IMR-90 (cell line): ENCODE measurements at regions not wholly inside any gene's neighbourhood (a gene's known extent, or its start where the extent isn't known, plus 50 kb on each side); places are given as distances from the start of the nearest gene placed in this dataset.

ENCODE experiments used
- ATAC-seq: fragments of 200-7000 bp; cut with Tn5 transposase; 2 replicates; pipeline ENCODE4 v1.9.1; 2020; ENCODE audit warnings: low read depth, mild to moderate bottlenecking, moderate library complexity
- BruUV-seq: library from RNA; stranded (reverse); fragments of 400-500 nt; replicated peaks from 2 replicates; lab custom pipeline; 2021; lab: Mats Ljungman, UMichigan
- CTCF ChIA-PET: fragments of 300-600 bp; formaldehyde crosslinking; extraction: SDS; loops from one replicate; lab custom pipeline; 2021; ENCODE audit warnings: antibody characterized with exemption; lab: Yijun Ruan, JAX
- POLR2A ChIA-PET: fragments of 300-600 bp; sonication (Branson Sonifier 250); formaldehyde crosslinking; loops from one replicate; lab custom pipeline; 2022; ENCODE audit warnings: antibody characterized with exemption; ENCODE audit not compliant: unreplicated experiment; lab: Charles Lee
- DNase-seq: peaks from one replicate; pipeline ENCODE4 v3.0.0; 2013
- H2AFZ ChIP-seq: replicated peaks from 2 replicates; pipeline ENCODE3; 2013; ENCODE audit warnings: low read length, mild to moderate bottlenecking; ENCODE audit not compliant: poor library complexity
- H2AK5ac ChIP-seq: 2 replicates; pipeline ENCODE4 v1.6.1; 2013; ENCODE audit warnings: low read depth, low read length, inconsistent platforms
- H2AK9ac ChIP-seq: replicated peaks from 2 replicates; pipeline ENCODE3; 2013; ENCODE audit warnings: mild to moderate bottlenecking, low read depth, low read length, moderate library complexity; ENCODE audit not compliant: poor library complexity
- H2BK120ac ChIP-seq: 2 replicates; pipeline ENCODE4 v1.6.1; 2013; ENCODE audit warnings: low read depth, low read length, inconsistent platforms
- H2BK15ac ChIP-seq: 3 replicates; pipeline ENCODE4 v1.6.1; 2013; ENCODE audit warnings: low read depth, low read length, inconsistent platforms
- H2BK20ac ChIP-seq: 2 replicates; pipeline ENCODE4 v1.6.1; 2013; ENCODE audit warnings: low read depth, mild to moderate bottlenecking, inconsistent platforms, low read length, moderate library complexity
- H2BK5ac ChIP-seq: 2 replicates; pipeline ENCODE4 v1.6.1; 2013; ENCODE audit warnings: mild to moderate bottlenecking, low read depth, low read length, inconsistent platforms; ENCODE audit not compliant: poor library complexity, severe bottlenecking
- H3K14ac ChIP-seq: replicated peaks from 2 replicates; pipeline ENCODE4 v1.6.1; 2013; ENCODE audit warnings: low read depth, low read length, inconsistent platforms
- H3K18ac ChIP-seq: 2 replicates; pipeline ENCODE4 v1.6.1; 2013; ENCODE audit warnings: low read depth, low read length, control low read depth
- H3K23ac ChIP-seq: 2 replicates; pipeline ENCODE4 v1.6.1; 2013; ENCODE audit warnings: low read depth, low read length, inconsistent platforms
- H3K27ac ChIP-seq: 2 replicates; pipeline ENCODE4 v1.5.1; 2013; ENCODE audit warnings: mild to moderate bottlenecking, control low read depth, low read length; ENCODE audit not compliant: insufficient read depth
- H3K27me3 ChIP-seq: 2 replicates; pipeline ENCODE4 v1.6.1; 2013; ENCODE audit warnings: low read length; ENCODE audit not compliant: control insufficient read depth, insufficient read depth
- H3K36me3 ChIP-seq: 2 replicates; pipeline ENCODE4 v1.6.1; 2013; ENCODE audit warnings: low read length, mixed read lengths; ENCODE audit not compliant: control insufficient read depth, insufficient read depth
- H3K4ac ChIP-seq: 2 replicates; pipeline ENCODE4 v1.6.1; 2013; ENCODE audit warnings: low read depth, low read length, inconsistent platforms
- H3K4me1 ChIP-seq: 2 replicates; pipeline ENCODE4 v1.6.1; 2013; ENCODE audit warnings: low read length, mixed read lengths; ENCODE audit not compliant: control insufficient read depth, insufficient read depth
- H3K4me2 ChIP-seq: 2 replicates; pipeline ENCODE4 v1.6.1; 2013; ENCODE audit warnings: low read depth, mild to moderate bottlenecking, control low read depth, low read length, moderate library complexity
- H3K4me3 ChIP-seq: 2 replicates; pipeline ENCODE4 v1.5.1; 2013; ENCODE audit warnings: low read depth, mild to moderate bottlenecking, control low read depth, low read length, moderate library complexity; ENCODE audit not compliant: insufficient read depth
- H3K56ac ChIP-seq: 2 replicates; pipeline ENCODE4 v1.6.1; 2013; ENCODE audit warnings: low read length, inconsistent platforms; ENCODE audit not compliant: insufficient read depth; ENCODE audit errors: extremely low read depth
- H3K79me1 ChIP-seq, 2 experiments: 2 replicates each; pipeline ENCODE4 v1.6.1; 2013; ENCODE audit warnings: low read length in 2 of 2, inconsistent platforms in 1 of 2, low read depth in 1 of 2
- H3K9ac ChIP-seq: 2 replicates; pipeline ENCODE4 v1.6.1; 2013; ENCODE audit warnings: low read depth, low read length, control low read depth
- H3K9me1 ChIP-seq: 2 replicates; pipeline ENCODE4 v1.6.1; 2013; ENCODE audit warnings: low read length, inconsistent platforms; ENCODE audit not compliant: insufficient read depth
- H3K9me3 ChIP-seq: 2 replicates; pipeline ENCODE4 v1.6.1; 2013; ENCODE audit warnings: low read length; ENCODE audit not compliant: control insufficient read depth, insufficient read depth
- H4K20me1 ChIP-seq: 2 replicates; pipeline ENCODE4 v1.6.1; 2013; ENCODE audit warnings: low read length, inconsistent platforms; ENCODE audit not compliant: insufficient read depth
- H4K5ac ChIP-seq: 2 replicates; pipeline ENCODE4 v1.6.1; 2013; ENCODE audit warnings: mild to moderate bottlenecking, low read depth, low read length, control low read depth
- H4K8ac ChIP-seq, 2 experiments: 2 replicates each; pipeline ENCODE4 v1.6.1; 2013; ENCODE audit warnings: low read depth in 2 of 2, low read length in 2 of 2, control low read depth in 1 of 2, inconsistent platforms in 1 of 2
- H4K91ac ChIP-seq: 2 replicates; pipeline ENCODE4 v1.6.1; 2013; ENCODE audit warnings: low read depth, low read length, inconsistent platforms; ENCODE audit not compliant: insufficient read depth
- MAFK ChIP-seq: IDR thresholded peaks from 2 replicates; pipeline ENCODE4 v1.6.1; 2012; ENCODE audit warnings: low read depth, low read length, improper control_type of control experiment
- MXI1 ChIP-seq: IDR thresholded peaks from 2 replicates; pipeline ENCODE4 v1.6.1; 2012; ENCODE audit warnings: low read depth, mild to moderate bottlenecking, low read length, moderate library complexity, borderline replicate concordance
- RFX5 ChIP-seq: IDR thresholded peaks from 2 replicates; pipeline ENCODE4 v1.8.0; 2012; ENCODE audit warnings: low read depth, mild to moderate bottlenecking, low read length, moderate library complexity
- WGBS, 2 experiments: methylation state at CpG; one replicate each; pipeline versions ENCODE4 v1.1.5 to v1.1.7; 2013; ENCODE audit warnings: missing lambda C conversion rate in 2 of 2; ENCODE audit not compliant: insufficient read length in 1 of 2; ENCODE audit errors: extremely low coverage in 2 of 2; 5-methylcytosine and 5-hydroxymethylcytosine counted together
- dilution Hi-C: fragments of 300-500 bp; cut with HindIII; formaldehyde crosslinking; loops from one replicate; pipeline ENCODE4 v1.14.3; 2018; ENCODE audit warnings: low sequenced_read_pairs; ENCODE audit not compliant: unreplicated experiment
- in situ Hi-C: fragments of 300-500 bp; cut with MboI; formaldehyde crosslinking; loops from 3 replicates; pipeline ENCODE4 v1.14.3; 2019; ENCODE audit warnings: low sequenced_read_pairs, inconsistent platforms, mixed read lengths
- intact Hi-C: fragments of 100-400 bp; cut with micrococcal nuclease; formaldehyde crosslinking; loops from 2 replicates; pipeline ENCODE4 v1.10.0; 2022

DNA sequence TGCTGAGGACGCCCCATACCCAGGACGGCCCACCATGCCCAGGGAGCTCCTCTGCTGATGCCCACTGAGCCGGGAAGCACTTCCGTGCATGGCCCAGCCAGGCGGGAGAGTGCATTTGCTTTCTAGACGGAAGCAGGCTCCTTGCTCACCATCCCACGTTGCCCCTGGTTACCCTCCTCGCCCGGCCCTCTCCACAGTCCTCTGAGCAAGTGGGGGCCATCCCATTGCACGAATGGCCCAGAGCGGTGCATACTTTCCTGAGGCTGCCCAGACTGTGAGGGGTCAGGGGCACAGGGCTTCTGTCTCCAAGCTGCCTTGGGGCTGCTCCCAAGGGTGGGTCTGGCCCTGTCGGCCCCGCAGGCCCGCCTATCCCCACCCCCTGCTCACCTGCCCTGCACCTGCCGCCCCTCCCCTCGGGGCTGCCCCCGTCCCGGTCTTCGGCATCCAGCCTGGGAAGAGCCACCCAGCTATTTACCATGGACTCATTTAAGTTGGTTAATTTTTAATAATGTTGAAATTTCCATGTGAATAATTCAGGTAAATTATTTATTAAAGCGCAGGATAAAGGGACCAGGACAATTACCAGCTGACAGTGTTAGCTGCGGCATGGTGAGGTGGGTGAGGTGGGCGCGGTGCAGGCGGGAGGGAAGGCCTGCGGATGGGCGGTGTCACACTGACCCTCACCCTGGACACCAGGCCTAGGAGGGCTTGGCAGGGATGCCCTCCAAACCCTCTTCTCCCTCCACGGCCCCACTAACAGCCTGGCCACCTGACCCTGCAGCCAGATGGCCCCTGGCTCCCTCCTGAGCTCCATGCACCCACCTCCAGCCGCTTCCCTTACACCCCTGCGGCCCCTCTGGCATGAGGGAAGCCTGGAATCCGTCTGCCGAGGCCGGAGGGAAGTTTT lies 104.4 kb downstream of the MICALL2 start:
- no peak overlapping the region for H2BK15ac ChIP-seq
- H3K4ac ChIP-seq, result no peak overlapping the region
- H3K56ac ChIP-seq, result no peak overlapping the region
- H4K8ac ChIP-seq, result no peak overlapping the region
- no peak overlapping the region for H4K5ac ChIP-seq
- H3K23ac ChIP-seq, result no peak overlapping the region
- H2AK5ac ChIP-seq, result no peak overlapping the region
- H3K4me1 ChIP-seq, result no peaks in the 10 kb centered on the region
- H3K9ac ChIP-seq, result no peak overlapping the region
- no peaks in the 10 kb centered on the region for H3K9me3 ChIP-seq
- no peak overlapping the region for H3K4me2 ChIP-seq
- ChIA-PET CTCF (no interaction called here), POLR2A (no interaction called here)
- no peak overlapping the region for H3K14ac ChIP-seq
- no peaks in the 10 kb centered on the region for H3K79me1 ChIP-seq
- no peak overlapping the region for H2BK20ac ChIP-seq
- H2AK9ac ChIP-seq, result no peak overlapping the region
- H3K36me3 ChIP-seq, result no peaks in the 10 kb centered on the region
- H3K27ac ChIP-seq, result no peak overlapping the region
- WGBS, 2 experiments, result 43% methylated on average over 6 of the region's 32 CpGs; no CpG with 5 or more reads in 1 of the 2 experiments
- in situ Hi-C loops, result no loop called here
- H3K27me3 ChIP-seq, result peaks cover 24% of the 10 kb centered on the region
- dilution Hi-C loops, result no loop called here
- ATAC-seq, result no peak
- no peak for DNase-seq
- no peak overlapping the region for H3K4me3 ChIP-seq
- intact Hi-C loops, result no loop called here
- H2BK120ac ChIP-seq, result no peak overlapping the region
- BruUV-seq, result no TSS peak
- H3K9me1 ChIP-seq, result 0 out of 2 replicates have a peak, but pooled peaks cover 3% of the 10 kb centered on the region
- H4K20me1 ChIP-seq, result no peaks in the 10 kb centered on the region; the same call in 1 of the 2 replicates
- H2BK5ac ChIP-seq, result no peak overlapping the region
- TF ChIP-seq MXI1 (no peak), MAFK (no peak), RFX5 (no peak)
- no peak overlapping the region for H4K91ac ChIP-seq
- no peak overlapping the region for H3K18ac ChIP-seq
- H2AFZ ChIP-seq, result no peak overlapping the region
